ENCODE measurements at regions not wholly inside any gene's neighbourhood (a gene's known extent, or its start where the extent isn't known, plus 50 kb on each side); places are given as distances from the start of the nearest gene placed in this dataset.

- no peak for DNase-seq (ENCODE audit: low spot score)
- H3K27ac Mint-ChIP-seq (ENCODE audit: unreplicated experiment), result peak overlapping the region; percentile 94
- H3K27me3 Mint-ChIP-seq (ENCODE audit: low read depth), result no peaks in the 10 kb centered on the region
- TF ChIP-seq CTCF (IDR thresholded peaks at IDR 0.05), result no peak
- H3K4me1 Mint-ChIP-seq (ENCODE audit: low read depth), result peaks cover 58% of the 10 kb centered on the region
- H3K4me3 Mint-ChIP-seq (ENCODE audit: unreplicated experiment), result peak overlapping the region; percentile 14
- no peaks in the 10 kb centered on the region for H3K9me3 Mint-ChIP-seq (ENCODE audit: low read depth)
- peaks cover 2% of the 10 kb centered on the region for H3K36me3 Mint-ChIP-seq (ENCODE audit: low read depth)
These were observed 126.6 kb downstream of the C9orf152 start for GRCh38 chr9:110081395-110081794.

GRCh38 chr9:110083866-110084265 lies 124.1 kb downstream of the C9orf152 start:
- no peak overlapping the region for H3K4me3 Mint-ChIP-seq (ENCODE audit: unreplicated experiment)
- peaks cover 4% of the 10 kb centered on the region for H3K36me3 Mint-ChIP-seq (ENCODE audit: low read depth)
- no peaks in the 10 kb centered on the region for H3K9me3 Mint-ChIP-seq (ENCODE audit: low read depth)
- peaks cover 38% of the 10 kb centered on the region for H3K4me1 Mint-ChIP-seq (ENCODE audit: low read depth)
- H3K27ac Mint-ChIP-seq (ENCODE audit: unreplicated experiment), result no peak overlapping the region
- DNase-seq (ENCODE audit: low spot score), result no peak
- no peaks in the 10 kb centered on the region for H3K27me3 Mint-ChIP-seq (ENCODE audit: low read depth)
- TF ChIP-seq CTCF (IDR thresholded peaks at IDR 0.05), result no peak

- Mint-ChIP-seq H3K27ac (ENCODE audit: unreplicated experiment) (no peak overlapping the region), H3K4me1 (ENCODE audit: low read depth) (peaks cover 39% of the 10 kb centered on the region), H3K9me3 (ENCODE audit: low read depth) (no peaks in the 10 kb centered on the region), H3K36me3 (ENCODE audit: low read depth) (peaks cover 4% of the 10 kb centered on the region), H3K27me3 (ENCODE audit: low read depth) (no peaks in the 10 kb centered on the region), H3K4me3 (ENCODE audit: unreplicated experiment) (no peak overlapping the region)
- TF ChIP-seq CTCF (IDR thresholded peaks at IDR 0.05), result no peak
- DNase-seq (ENCODE audit: low spot score), result no peak
These were observed 121.4 kb downstream of the C9orf152 start for GRCh38 chr9:110086537-110086936.

GRCh38 chr9:110087605-110088004 lies 120.4 kb downstream of the C9orf152 start:
- no peak overlapping the region for H3K4me3 Mint-ChIP-seq (ENCODE audit: unreplicated experiment)
- DNase-seq (ENCODE audit: low spot score), result no peak
- no peaks in the 10 kb centered on the region for H3K9me3 Mint-ChIP-seq (ENCODE audit: low read depth)
- TF ChIP-seq CTCF (IDR thresholded peaks at IDR 0.05), result no peak
- no peaks in the 10 kb centered on the region for H3K27me3 Mint-ChIP-seq (ENCODE audit: low read depth)
- H3K4me1 Mint-ChIP-seq (ENCODE audit: low read depth), result peaks cover 29% of the 10 kb centered on the region
- peaks cover 4% of the 10 kb centered on the region for H3K36me3 Mint-ChIP-seq (ENCODE audit: low read depth)
- H3K27ac Mint-ChIP-seq (ENCODE audit: unreplicated experiment), result no peak overlapping the region

- peaks cover 28% of the 10 kb centered on the region for H3K4me1 Mint-ChIP-seq (ENCODE audit: low read depth)
- H3K27me3 Mint-ChIP-seq (ENCODE audit: low read depth), result no peaks in the 10 kb centered on the region
- no peaks in the 10 kb centered on the region for H3K9me3 Mint-ChIP-seq (ENCODE audit: low read depth)
- peaks cover 4% of the 10 kb centered on the region for H3K36me3 Mint-ChIP-seq (ENCODE audit: low read depth)
- no peak for DNase-seq (ENCODE audit: low spot score)
- TF ChIP-seq CTCF (IDR thresholded peaks at IDR 0.05), result no peak
- H3K4me3 Mint-ChIP-seq (ENCODE audit: unreplicated experiment), result no peak overlapping the region
- H3K27ac Mint-ChIP-seq (ENCODE audit: unreplicated experiment), result no peak overlapping the region
These were observed 119.9 kb downstream of the C9orf152 start for GRCh38 chr9:110088099-110088498.
